GM20000 (cell line): ENCODE measurements at regions not wholly inside any gene's neighbourhood (a gene's known extent, or its start where the extent isn't known, plus 50 kb on each side); places are given as distances from the start of the nearest gene placed in this dataset.

ENCODE experiments used
- DNase-seq: peaks from one replicate; pipeline ENCODE4 v3.0.0; 2012; ENCODE audit warnings: low spot score
- TF ChIP-seq, protein P1 (sequence below): IDR thresholded peaks from 2 replicates; pipeline ENCODE4 v1.5.1; 2012; ENCODE audit warnings: mild to moderate bottlenecking, control low read depth; ENCODE audit errors: extremely low read depth, missing control alignments

DNA sequence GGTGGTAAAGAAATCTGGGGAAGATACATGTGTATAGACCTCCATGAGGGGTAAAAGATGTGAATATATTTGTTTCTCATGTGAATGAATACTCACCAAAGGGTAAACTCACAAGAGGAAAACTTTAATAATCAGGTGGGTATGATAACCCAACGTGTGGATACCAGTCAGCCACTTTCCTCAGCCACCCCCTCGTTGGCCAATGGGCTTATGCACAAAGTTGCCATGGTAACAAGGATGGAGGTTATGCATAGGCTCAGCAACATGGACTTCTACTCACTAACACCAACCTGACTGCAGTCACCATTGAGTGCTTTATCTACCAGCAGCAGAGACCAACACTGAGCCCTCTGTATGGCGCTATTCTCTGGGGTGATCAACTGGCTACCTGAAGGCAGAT lies 424.4 kb downstream of the DUSP10 start:
- DNase-seq = no peak
- TF ChIP-seq, protein P1, sequence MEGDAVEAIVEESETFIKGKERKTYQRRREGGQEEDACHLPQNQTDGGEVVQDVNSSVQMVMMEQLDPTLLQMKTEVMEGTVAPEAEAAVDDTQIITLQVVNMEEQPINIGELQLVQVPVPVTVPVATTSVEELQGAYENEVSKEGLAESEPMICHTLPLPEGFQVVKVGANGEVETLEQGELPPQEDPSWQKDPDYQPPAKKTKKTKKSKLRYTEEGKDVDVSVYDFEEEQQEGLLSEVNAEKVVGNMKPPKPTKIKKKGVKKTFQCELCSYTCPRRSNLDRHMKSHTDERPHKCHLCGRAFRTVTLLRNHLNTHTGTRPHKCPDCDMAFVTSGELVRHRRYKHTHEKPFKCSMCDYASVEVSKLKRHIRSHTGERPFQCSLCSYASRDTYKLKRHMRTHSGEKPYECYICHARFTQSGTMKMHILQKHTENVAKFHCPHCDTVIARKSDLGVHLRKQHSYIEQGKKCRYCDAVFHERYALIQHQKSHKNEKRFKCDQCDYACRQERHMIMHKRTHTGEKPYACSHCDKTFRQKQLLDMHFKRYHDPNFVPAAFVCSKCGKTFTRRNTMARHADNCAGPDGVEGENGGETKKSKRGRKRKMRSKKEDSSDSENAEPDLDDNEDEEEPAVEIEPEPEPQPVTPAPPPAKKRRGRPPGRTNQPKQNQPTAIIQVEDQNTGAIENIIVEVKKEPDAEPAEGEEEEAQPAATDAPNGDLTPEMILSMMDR = no peak

DNA sequence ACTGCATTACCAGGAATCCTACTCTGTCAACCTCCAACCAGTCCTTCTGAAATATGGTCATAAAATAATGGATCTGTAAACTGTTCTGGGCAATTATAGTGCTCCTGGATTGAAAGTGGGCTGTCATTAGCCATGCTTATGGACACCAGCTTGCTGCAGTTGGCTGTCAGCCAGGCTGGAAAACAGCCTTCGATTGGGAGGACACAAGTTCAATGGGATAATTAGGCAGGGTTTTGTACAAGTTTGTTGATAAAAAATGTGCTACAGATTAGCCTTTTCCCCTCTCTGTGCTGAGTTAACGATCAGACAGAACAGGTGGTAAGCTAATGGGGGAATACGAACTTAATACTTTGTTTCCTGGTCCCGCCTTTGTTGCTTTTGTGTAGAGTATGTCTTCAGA lies 413.9 kb downstream of the DUSP10 start:
- DNase-seq = no peak
- TF ChIP-seq, protein P1 = no peak

DNA sequence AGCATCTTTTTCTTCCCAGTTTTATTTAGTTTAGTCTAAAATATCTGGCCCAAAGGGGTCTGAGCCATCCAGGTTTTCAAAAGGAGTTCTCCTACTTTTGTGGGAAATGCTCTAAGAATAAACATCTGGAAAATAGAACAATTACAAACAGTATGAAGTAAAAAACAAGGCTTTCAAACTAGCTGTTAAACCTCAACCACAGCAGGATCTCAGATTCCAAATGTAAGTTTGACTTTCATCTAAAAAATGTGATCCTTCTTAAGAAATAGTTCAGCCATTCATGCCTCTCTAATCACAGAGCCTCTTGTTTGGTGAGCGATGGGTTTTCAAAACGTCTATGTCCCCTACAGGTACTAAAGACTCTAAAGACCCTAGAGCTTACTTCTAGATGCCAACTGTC lies 413.5 kb downstream of the DUSP10 start:
- no peak for DNase-seq
- TF ChIP-seq, protein P1 = no peak

DNA sequence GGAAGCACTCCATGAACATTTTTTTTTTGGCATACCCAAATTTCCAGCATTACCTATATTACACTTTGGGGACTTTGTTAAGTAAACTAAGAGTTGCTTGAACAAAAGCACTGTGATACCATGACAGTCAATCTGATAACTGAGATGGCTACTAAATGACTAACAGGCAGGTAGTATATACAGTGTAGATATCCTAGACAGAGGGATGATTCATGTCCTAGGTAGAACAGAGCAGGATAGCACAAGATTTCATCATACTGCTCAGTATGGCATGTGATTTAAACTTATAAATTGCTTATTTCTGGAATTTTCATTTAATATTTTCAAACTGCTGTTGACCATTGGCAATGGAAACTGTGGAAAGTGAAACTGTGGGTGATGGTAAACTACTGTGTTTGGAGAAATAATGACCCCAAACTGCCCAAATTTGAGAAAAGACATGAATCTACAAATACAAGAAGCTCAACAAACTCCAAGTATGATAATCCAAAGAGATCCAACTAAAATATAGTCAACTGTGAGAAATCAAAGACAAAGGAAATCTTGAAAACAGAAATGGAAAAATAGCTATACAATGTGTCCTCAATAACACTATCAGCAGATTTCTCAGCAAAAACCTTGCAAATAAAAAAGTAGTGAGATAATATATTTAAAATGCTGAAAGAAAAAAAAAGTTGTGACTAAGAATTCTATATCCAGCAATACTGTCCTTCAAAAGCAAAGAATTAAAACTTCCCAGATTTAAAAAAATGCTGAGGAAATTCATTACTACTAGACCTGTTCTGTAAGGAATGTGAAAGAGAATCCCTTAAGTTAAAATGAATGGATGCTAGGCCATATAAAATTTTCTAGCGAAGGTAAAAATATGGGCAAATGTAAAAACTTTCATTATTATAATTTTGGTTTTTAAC lies 410.4 kb downstream of the DUSP10 start:
- TF ChIP-seq, protein P1 = no peak
- DNase-seq = no peak

DNA sequence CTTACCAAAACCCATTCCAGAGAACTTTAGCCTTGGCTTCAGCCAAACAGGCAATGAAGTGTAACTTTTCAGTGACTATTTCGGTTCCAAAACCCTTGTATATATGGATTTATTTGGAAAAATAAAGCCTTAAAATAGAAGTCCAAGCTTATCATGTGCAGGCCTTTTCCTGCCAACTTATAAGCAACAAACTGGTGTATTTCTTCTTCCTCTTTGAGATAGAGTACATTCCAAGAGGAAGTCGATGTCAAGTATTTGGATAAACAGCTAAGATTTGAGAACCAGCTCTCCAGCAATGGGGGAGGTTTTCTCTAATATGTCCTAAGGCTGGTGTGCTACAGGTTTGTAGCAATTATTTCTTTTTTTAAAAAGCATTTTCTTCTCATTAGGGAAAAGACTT lies 407.8 kb downstream of the DUSP10 start:
- TF ChIP-seq, protein P1 = no peak
- no peak for DNase-seq

DNA sequence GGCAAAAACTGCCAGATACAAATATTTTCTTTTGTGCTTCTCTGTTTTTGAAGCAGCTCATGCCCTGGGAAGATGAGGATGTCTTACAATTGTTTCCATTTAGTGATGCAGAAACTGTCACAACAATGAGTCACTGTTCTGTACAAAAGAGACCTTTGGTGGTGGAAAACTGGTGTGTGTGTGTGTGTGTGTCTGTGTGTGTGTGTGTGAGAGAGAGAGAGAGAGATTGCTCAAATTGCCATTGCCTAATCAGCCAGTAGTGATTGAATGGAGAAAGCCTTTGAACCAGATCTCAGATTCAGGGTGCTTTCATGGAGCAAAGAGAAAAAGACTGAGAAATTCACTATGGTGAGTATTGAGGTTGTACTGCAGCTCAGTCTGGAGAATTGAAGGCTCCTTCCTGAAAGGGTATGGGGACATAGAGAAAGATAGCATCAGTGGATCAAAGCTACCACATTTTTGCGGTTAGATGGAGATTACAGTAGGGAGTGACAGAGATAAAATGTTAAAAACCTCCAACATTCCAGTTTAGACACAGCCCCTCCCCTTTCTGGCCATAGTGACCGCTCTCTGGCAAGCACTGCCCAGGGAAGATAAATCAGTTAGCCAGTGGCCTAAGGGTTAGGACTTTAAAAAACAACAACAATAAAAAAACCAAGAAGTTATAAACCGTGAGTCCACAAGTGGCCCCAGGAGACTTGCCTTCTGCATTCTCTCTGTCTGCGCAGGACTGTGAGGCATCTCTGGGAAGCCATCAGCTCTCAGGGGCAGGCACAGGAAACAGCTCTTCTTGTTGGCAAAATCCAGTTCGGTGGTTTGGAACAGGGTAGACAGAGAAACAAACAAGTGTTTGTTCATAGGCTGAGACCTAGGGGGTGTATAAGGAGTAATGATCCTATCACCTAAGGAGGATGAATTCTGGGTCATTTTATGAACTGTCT lies 406.5 kb downstream of the DUSP10 start:
- DNase-seq = no peak
- TF ChIP-seq, protein P1 = no peak

DNA sequence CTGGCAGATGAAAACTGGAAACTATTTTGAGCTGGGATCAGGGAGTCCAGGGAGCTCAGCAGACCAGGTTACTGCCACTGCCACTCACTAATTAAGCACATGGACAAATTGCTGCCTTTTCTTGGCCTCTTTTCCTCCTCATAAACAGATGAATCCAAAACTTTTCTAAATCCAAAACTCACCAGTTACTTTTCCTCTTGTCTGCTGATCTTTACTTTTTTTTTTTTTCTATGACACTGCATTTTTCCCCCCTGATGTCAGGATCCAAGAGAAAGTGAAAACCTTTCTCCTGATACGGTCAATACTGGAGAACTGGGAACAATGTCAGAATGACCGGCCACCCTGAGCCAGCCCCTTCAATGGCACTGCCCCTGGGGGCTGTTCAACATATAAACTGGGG lies 405.8 kb downstream of the DUSP10 start:
- TF ChIP-seq, protein P1 = no peak
- DNase-seq = no peak
